ELR (cell line): ENCODE measurements at regions not wholly inside any gene's neighbourhood (a gene's known extent, or its start where the extent isn't known, plus 50 kb on each side); places are given as distances from the start of the nearest gene placed in this dataset.

Experiments used
- DNase-seq: peaks from one replicate; pipeline ENCODE4 v3.0.0-alpha.2; 2015; ENCODE audit warnings: low read depth

GRCh38 chr2:11016735-11017388 lies 105.1 kb downstream of the KCNF1 start:
- no peak for DNase-seq

- no peak for DNase-seq
Measured at GRCh38 chr2:11017921-11018320, 106.2 kb downstream of the KCNF1 start.

GRCh38 chr2:11018651-11019185 lies 107.0 kb downstream of the KCNF1 start:
- no peak for DNase-seq

GRCh38 chr2:11019614-11020013 lies 107.9 kb downstream of the KCNF1 start:
- DNase-seq, result no peak

DNA sequence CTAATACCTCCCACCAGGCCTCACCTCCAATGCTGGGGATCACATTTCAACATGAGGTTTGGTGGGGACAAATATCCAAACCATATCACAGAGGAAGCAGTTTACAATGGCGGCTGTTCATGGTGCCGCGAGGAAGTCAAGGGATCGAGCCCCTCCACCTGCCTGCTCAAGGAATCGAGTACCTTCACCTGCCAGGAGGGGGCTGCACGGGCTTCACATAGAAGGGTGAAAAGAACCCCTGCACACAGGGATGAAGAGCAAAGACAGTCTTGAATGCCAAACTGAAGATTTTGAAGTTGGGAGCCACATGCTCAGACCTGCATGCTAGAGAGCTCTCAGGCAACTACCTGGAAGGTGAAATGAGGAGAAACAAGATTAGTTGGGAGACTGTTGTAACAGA lies 110.3 kb downstream of the KCNF1 start:
- no peak for DNase-seq

GRCh38 chr2:11022591-11023273 lies 111.0 kb downstream of the KCNF1 start:
- DNase-seq, result no peak

DNA sequence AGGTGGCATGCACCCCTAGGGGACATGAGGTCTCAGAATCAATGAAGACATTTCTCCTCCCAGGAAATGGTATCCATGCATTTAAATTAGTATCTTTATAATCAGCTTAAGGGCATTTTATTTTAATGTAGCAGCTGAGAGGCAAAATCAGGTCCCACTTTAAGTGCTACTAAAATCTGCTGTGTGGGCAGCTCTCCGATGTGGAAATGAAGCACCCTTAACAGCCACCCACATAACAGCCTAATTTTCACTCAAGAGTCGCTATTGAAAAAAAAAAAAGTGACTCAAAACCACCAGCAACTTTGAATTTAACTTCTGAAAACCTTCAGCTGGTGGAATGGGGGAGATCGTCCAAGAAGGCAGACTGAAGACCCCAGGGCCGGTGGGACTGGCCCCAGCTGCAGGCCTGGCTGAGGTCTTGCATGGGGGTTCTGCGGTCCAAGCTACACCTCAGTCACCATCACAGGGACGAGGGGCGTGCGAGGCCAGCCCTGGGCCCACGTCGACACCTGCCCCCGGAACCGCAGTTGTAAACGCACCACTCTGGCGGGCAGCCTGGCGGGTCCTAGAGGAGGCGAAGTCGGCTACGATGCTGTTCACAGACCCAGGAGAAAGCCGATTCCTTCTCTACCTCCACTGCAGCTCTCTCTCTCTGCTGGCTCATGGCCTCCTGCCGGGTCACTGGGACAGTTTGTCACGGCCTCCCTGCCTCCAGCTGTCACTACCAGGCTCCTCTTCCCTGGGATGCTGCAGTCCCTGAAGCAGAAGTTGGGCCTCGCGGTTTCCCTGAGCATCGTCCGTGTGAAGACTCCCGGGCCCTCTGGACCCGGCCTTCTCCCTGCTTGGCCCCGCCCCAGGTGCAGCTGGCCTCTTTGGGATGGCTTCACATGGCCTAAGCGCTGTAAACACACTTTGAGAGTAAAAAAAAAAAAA lies 111.9 kb downstream of the KCNF1 start:
- no peak for DNase-seq

DNA sequence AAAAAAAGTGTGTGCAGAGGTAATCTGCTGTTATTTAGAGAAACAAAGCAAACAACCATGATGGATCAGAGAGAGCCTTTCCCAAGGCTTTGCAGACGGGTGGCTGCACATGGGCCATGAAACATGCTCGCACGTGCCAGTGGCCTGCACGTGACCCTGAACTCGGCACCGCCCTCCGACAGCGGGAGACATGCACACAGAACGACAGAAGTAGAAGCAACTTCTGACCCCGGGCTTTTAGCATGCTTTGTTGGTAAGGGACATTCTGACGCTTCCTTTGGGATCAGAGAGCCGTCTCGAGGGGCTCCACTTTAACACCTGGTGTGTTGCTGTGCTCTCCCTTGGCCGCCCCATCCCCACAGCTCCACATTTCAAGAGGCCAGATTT lies 112.5 kb downstream of the KCNF1 start:
- DNase-seq, result no peak

GRCh38 chr2:11024687-11025086 lies 113.0 kb downstream of the KCNF1 start:
- no peak for DNase-seq

GRCh38 chr2:11026286-11026921 lies 114.7 kb downstream of the KCNF1 start:
- no peak for DNase-seq

DNA sequence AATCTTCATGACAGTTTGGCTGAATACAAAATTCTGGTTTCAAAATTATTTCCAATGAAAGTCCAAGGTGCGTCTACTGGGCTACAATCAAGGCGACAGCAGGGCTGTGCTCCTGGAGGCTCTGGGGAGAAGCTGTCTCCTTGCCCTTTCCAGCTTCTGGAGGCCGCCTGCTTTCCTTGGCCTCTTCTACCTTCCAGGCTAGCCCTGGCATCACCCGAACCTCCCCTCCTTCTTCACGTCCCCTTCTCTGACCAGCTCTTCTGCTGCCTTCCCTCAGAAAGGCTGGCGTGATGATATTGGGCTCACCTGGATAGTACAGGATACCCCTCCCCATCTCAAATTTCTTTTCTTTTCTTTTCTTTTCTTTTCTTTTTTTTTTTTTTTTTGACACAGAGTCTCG lies 115.5 kb downstream of the KCNF1 start:
- no peak for DNase-seq

DNA sequence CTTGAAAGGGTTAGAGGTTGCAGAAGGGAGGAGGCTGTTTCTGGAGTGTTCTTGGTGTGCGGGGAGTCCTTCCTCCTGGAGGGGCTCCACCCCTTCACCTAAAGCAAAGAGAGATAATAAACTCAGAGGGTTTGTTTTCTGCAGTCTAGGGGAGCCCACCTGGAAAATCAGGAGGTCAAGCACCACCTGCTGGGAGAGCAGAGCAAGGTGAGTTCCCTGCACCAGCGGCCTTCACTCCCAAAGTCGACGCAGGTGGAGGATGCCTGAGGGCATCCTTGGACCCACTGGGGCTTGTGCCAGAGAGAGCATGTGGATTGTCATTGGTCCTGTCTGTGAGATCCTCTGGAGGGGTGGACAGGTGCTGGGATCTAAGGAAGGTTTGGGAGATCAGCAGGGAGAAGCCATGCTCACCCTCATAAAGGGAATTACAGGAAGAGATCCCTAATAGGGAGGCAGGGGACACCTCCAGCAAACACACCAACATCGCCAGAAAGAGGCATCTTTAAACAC lies 116.7 kb downstream of the KCNF1 start:
- no peak for DNase-seq

DNA sequence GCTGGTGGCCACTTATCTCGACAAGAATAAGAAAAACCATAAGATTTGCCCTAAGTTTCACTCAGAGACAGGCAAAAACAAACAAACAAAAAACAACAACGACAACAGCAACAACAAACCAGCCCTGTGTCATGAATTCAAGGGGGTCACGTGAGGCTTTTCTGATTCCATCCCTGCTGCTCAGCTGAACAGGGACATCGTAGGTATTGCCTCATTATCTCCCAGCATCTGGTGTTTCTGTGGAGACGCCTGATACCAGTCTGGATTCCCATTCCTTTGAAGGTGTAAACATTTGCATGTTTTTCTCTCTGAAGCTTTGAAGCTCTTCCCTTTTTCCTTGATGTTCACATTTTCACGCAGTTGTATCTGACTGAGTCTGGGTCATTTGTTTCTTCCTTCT lies 117.4 kb downstream of the KCNF1 start:
- no peak for DNase-seq

DNA sequence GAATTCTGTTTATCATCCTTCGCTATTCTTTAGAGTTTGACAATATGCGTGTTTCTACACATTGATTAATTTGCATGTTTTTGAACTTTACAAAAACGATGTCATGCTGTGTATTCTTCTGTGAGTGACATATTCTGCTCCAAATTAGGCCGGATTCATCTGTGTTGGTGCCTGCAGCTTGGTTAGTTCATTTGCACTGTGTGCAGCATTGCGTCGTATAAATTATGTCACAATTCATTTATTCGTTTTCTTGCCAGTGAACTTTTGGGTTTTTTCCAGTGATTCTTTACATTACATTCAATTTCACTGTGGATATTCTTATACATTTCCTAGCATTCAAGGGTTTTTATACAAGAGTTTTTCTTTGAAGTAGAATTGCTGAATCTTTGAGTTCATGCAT lies 118.3 kb downstream of the KCNF1 start:
- DNase-seq, result no peak

DNA sequence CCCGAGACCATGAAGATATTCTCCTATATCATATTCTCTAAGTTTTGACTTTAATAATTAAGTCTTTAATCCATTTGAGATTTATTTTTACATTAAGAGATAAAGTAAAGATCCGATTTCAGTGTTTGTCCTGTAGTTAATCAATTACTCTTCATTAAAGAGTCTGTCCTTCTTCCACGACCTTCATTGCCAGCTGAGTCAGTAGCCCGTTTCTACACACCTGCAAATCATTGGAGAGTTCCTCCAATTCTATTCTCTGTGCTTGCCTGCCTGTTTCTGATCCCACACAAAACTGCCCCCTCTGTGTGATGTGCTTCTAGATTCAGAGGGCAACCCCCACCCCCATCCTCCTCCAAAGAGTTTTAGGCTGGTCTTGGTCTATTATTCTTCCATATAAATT lies 119.2 kb downstream of the KCNF1 start:
- no peak for DNase-seq

GRCh38 chr2:11031876-11032275 lies 120.1 kb downstream of the KCNF1 start:
- DNase-seq, result no peak

DNA sequence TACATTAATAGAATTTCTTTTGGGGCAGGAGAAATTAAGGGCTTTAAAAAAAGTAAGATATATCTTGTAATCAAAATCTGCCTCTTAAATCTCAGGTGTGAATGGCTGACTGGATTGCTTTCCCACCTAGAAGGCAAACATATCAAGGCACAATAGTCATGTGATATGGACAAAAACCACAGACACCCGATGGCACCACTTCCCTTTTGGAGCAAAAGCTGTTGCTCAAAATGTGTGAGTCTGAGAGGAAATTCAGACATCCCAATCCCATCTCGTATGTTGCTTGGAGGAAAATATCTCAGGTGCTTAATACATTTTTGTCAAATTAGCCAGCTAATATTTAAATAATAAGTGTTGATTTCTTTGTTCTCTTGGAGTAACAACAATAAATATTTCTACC lies 120.7 kb downstream of the KCNF1 start:
- no peak for DNase-seq

- DNase-seq, result no peak
Measured at GRCh38 chr2:11033114-11033513, 121.4 kb downstream of the KCNF1 start.

- DNase-seq, result no peak
Measured at GRCh38 chr2:11038641-11039040, 116.6 kb upstream of the SLC66A3 start.

DNA sequence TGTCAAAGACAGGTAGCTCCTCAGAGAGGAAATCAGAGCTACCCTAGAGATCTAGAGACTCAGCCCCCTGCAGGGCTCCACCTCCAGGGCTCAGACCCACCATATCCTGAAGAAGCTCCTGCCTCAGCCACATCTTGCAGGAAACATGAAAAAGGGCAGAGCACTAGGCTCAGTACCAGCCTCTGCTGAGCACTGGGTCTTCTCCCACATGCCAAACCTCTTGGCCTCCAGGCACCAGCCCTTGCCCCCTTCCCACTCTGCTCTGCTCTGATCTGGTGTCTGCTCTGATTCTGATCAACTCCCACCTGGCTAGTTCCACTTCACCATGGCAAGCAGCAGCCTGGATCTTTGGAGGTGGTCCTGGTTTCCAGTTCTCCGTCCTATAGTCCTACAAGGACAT lies 114.3 kb upstream of the SLC66A3 start:
- DNase-seq, result no peak

GRCh38 chr2:11042841-11043240 lies 112.4 kb upstream of the SLC66A3 start:
- DNase-seq, result no peak

GRCh38 chr2:11043245-11043644 lies 112.0 kb upstream of the SLC66A3 start:
- no peak for DNase-seq
